ENCODE measurements at regions not wholly inside any gene's neighbourhood (a gene's known extent, or its start where the extent isn't known, plus 50 kb on each side); places are given as distances from the start of the nearest gene placed in this dataset.
"Not testable (repeated sequence)": the region's sequence is repeated elsewhere in the genome, so short reads cannot be mapped to it uniquely, and the experiment has no call there.

- peaks cover 9% of the 10 kb centered on the region for H3K9me3 Mint-ChIP-seq
- H3K4me3 Mint-ChIP-seq: no peak overlapping the region
- Histone ChIP-seq H3K9me3 (ENCODE audit: control insufficient read depth, low read length) (no peaks in the 10 kb centered on the region), H3K27me3 (ENCODE audit: control insufficient read depth, insufficient read depth, low read length, poor library complexity, severe bottlenecking) (no peaks in the 10 kb centered on the region), H3K36me3 (ENCODE audit: control insufficient read depth, insufficient read depth, low read length) (no peaks in the 10 kb centered on the region), H3K27ac (ENCODE audit: low read depth, low read length) (no peak overlapping the region), H3K4me3 (ENCODE audit: low read length) (no peak overlapping the region), H3K9ac (ENCODE audit: extremely low read depth, low read length, poor library complexity, severe bottlenecking) (no peak overlapping the region), H3K4me1 (ENCODE audit: control insufficient read depth, insufficient read depth, low read length) (no peaks in the 10 kb centered on the region)
- no peak for TF ChIP-seq CTCF (conservative IDR thresholded peaks at IDR 0.05)
- no peak overlapping the region for H3K27ac Mint-ChIP-seq
- WGBS, 2 experiments (ENCODE audit: insufficient coverage in 1 of 2, insufficient read length in 1 of 2): 94% methylated on average over 1 of the region's 1 CpG; no CpG with 5 or more reads in 1 of the 2 experiments
- H3K27me3 Mint-ChIP-seq (ENCODE audit: insufficient read depth): no peaks in the 10 kb centered on the region
- H3K36me3 Mint-ChIP-seq (ENCODE audit: low read depth): no peaks in the 10 kb centered on the region
- DNase-seq: no peak
- no peaks in the 10 kb centered on the region for H3K4me1 Mint-ChIP-seq
Observed at GRCh38 chr16:65572156-65572555, 450.3 kb upstream of the CDH11 start.

- H3K27ac Mint-ChIP-seq: no peak overlapping the region
- WGBS, 2 experiments (ENCODE audit: insufficient coverage in 1 of 2, insufficient read length in 1 of 2): no CpG with 5 or more reads among the region's 1 CpG
Observed at GRCh38 chr16:65570261-65570660, 448.4 kb upstream of the CDH11 start.

GRCh38 chr16:65559846-65560245 is 438.0 kb upstream of the CDH11 start:
- no peaks in the 10 kb centered on the region for H3K27me3 Mint-ChIP-seq (ENCODE audit: insufficient read depth)
- H3K27ac ChIP-seq (ENCODE audit: low read depth, low read length): no peak overlapping the region
- no peaks in the 10 kb centered on the region for H3K4me1 ChIP-seq (ENCODE audit: control insufficient read depth, insufficient read depth, low read length)
- H3K4me3 Mint-ChIP-seq: no peak overlapping the region
- 96 to 100% methylated on average over 3 of the region's 3 CpGs for WGBS, 2 experiments (ENCODE audit: insufficient coverage in 1 of 2, insufficient read length in 1 of 2)
- H3K9ac ChIP-seq (ENCODE audit: extremely low read depth, low read length, poor library complexity, severe bottlenecking): no peak overlapping the region
- no peaks in the 10 kb centered on the region for H3K9me3 ChIP-seq (ENCODE audit: control insufficient read depth, low read length)
- H3K36me3 ChIP-seq (ENCODE audit: control insufficient read depth, insufficient read depth, low read length): no peaks in the 10 kb centered on the region
- H3K27me3 ChIP-seq (ENCODE audit: control insufficient read depth, insufficient read depth, low read length, poor library complexity, severe bottlenecking): no peaks in the 10 kb centered on the region
- H3K9me3 Mint-ChIP-seq: peaks cover 23% of the 10 kb centered on the region
- H3K4me1 Mint-ChIP-seq: no peaks in the 10 kb centered on the region
- no peak overlapping the region for H3K27ac Mint-ChIP-seq
- DNase-seq: no peak
- H3K36me3 Mint-ChIP-seq (ENCODE audit: low read depth): no peaks in the 10 kb centered on the region
- H3K4me3 ChIP-seq (ENCODE audit: low read length): no peak overlapping the region
- TF ChIP-seq CTCF (conservative IDR thresholded peaks at IDR 0.05): no peak

More at GRCh38 chr16:65570261-65570660, 448.4 kb upstream of the CDH11 start:
- Histone ChIP-seq H3K9ac (ENCODE audit: extremely low read depth, low read length, poor library complexity, severe bottlenecking) (no peak overlapping the region), H3K9me3 (ENCODE audit: control insufficient read depth, low read length) (no peaks in the 10 kb centered on the region), H3K4me1 (ENCODE audit: control insufficient read depth, insufficient read depth, low read length) (no peaks in the 10 kb centered on the region), H3K27ac (ENCODE audit: low read depth, low read length) (no peak overlapping the region), H3K36me3 (ENCODE audit: control insufficient read depth, insufficient read depth, low read length) (no peaks in the 10 kb centered on the region), H3K27me3 (ENCODE audit: control insufficient read depth, insufficient read depth, low read length, poor library complexity, severe bottlenecking) (no peaks in the 10 kb centered on the region), H3K4me3 (ENCODE audit: low read length) (no peak overlapping the region)
- H3K4me1 Mint-ChIP-seq: no peaks in the 10 kb centered on the region
- H3K27me3 Mint-ChIP-seq (ENCODE audit: insufficient read depth): no peaks in the 10 kb centered on the region
- no peak for TF ChIP-seq CTCF (conservative IDR thresholded peaks at IDR 0.05)
- peaks cover 9% of the 10 kb centered on the region for H3K9me3 Mint-ChIP-seq
- no peak for DNase-seq
- no peaks in the 10 kb centered on the region for H3K36me3 Mint-ChIP-seq (ENCODE audit: low read depth)
- H3K4me3 Mint-ChIP-seq: no peak overlapping the region

- not testable (repeated sequence) for H3K27me3 Mint-ChIP-seq (ENCODE audit: insufficient read depth); H3K36me3 ChIP-seq (ENCODE audit: control insufficient read depth, insufficient read depth, low read length); H3K36me3 Mint-ChIP-seq (ENCODE audit: low read depth); DNase-seq; H3K4me1 ChIP-seq (ENCODE audit: control insufficient read depth, insufficient read depth, low read length); H3K4me3 Mint-ChIP-seq; H3K27ac ChIP-seq (ENCODE audit: low read depth, low read length); H3K27me3 ChIP-seq (ENCODE audit: control insufficient read depth, insufficient read depth, low read length, poor library complexity, severe bottlenecking); H3K4me3 ChIP-seq (ENCODE audit: low read length); H3K9ac ChIP-seq (ENCODE audit: extremely low read depth, low read length, poor library complexity, severe bottlenecking); H3K27ac Mint-ChIP-seq
- H3K9me3 ChIP-seq (ENCODE audit: control insufficient read depth, low read length): peaks cover 10% of the 10 kb centered on the region
- 92 to 100% methylated on average over 1 of the region's 1 CpG for WGBS, 2 experiments (ENCODE audit: insufficient coverage in 1 of 2, insufficient read length in 1 of 2)
- peaks cover 28% of the 10 kb centered on the region for H3K4me1 Mint-ChIP-seq
- H3K9me3 Mint-ChIP-seq: peaks cover 37% of the 10 kb centered on the region
Observed at GRCh38 chr16:65549689-65550088, 427.8 kb upstream of the CDH11 start.

All from endodermal cell (in vitro differentiated cells).